ENCODE measurements at regions not wholly inside any gene's neighbourhood (a gene's known extent, or its start where the extent isn't known, plus 50 kb on each side); places are given as distances from the start of the nearest gene placed in this dataset.

DNA sequence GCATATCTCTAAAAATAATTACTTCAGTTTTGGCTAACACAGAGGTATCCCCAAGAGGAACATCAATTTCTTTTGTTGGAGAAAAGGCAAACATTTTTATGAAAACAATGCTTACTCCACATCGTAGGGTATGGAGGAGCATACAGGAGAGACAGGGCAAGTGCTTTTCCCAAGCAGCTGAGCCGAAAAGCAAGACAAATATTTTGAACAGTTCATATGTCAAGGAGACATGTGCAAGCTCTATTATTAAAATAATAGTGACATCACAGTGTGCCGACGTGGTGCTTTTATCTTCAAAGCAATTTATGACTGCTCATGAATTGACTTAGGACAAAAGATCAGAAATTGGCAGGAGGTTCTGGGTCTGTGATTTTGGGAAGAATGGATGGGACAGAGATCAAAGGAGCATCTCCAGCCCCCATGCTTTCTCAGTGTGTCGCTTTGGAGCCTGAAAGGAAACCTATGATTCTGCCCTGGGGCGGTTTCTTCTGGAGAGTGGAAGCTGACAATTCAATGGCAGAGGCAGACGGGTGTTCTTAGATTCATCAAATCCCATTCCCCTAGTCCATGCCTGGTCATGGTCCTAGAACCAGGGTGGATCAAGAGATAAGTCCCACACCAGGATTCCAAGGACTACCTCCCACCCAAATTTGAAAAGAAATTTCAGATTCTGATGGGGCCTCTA is 97.1 kb downstream of the JCAD start:
- no peak for DNase-seq (ENCODE audit: low read depth in 2 of 3, low spot score in 2 of 3)

DNA sequence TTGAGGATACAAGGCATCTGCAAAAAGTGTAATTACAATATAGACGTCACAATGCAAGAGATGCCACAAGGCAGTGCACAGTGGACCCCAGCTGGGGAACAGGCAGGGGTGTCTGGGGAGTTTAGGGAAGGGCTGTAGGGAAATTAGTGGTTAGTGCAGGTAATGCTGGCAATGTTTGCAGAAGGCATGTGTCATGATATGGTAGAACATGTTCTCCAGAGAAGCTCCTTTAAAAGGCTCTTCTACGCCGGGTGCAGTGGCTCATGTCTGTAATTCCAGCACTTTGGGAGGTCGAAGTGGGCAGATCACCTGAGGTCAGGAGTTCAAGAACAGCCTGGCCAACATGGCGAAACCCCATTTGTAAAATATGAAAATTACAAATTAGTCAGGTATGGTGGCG is 98.0 kb downstream of the JCAD start:
- no peak for DNase-seq (ENCODE audit: low read depth in 2 of 3, low spot score in 2 of 3)

DNA sequence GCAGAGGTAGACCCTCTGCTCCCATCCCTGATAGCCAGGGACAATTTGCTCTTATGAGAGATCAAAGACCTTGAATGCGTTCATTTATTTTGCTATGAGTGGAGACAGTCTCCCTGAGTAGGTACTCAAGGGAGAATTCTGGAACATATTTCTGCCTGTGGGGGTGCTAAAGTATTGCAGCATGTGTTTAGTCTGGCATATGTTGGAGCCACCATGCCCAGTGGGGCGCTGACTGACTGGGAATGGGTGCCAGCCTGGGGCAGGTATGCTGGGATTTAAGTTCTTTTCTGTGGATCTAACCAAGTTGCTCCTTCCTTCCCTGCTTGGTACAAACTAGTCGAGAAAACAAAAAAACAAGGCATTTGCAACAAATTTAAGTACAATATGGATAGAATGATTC is 99.1 kb downstream of the JCAD start:
- no peak for DNase-seq (ENCODE audit: low read depth in 2 of 3, low spot score in 2 of 3)

DNA sequence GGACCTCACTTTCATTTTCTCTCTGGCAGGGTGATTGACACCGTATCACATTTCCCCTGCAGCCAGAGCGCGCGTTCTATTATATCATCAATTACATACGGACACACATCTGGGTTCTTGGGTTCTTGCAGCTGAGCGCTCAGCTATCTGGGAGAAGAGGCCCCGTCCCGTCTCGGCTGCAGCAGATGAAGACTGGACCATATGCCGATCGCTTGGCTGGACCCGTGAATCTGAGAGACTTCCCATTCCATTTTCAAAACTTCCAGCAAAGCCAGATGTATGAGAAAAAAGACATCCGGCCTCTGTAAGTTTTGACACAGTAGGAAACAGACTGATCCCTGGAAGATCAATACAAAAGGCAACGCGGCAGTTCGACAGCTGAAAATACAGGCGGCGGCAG is 99.8 kb downstream of the JCAD start:
- DNase-seq (ENCODE audit: low read depth in 2 of 3, low spot score in 2 of 3), result no peak

DNA sequence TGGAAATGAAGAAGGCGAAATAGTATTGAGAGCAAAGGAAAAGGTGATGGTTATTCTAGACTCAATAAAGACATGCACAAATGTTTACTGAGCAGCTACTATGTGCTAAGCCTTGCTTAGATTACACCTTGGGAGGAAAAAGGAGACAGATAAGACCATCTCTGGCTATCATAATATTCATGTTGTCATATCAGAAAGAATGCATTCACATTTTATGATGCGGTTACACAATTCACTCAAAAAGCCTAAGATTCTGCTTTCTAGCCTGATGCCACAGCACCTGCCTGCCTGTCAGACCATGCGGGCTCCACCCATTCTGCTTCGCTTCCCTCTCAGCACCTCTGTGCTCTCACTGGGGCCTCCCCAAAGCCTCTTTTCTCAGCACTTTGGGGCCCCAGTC is 100.9 kb downstream of the JCAD start:
- no peak for DNase-seq (ENCODE audit: low read depth in 2 of 3, low spot score in 2 of 3)

DNA sequence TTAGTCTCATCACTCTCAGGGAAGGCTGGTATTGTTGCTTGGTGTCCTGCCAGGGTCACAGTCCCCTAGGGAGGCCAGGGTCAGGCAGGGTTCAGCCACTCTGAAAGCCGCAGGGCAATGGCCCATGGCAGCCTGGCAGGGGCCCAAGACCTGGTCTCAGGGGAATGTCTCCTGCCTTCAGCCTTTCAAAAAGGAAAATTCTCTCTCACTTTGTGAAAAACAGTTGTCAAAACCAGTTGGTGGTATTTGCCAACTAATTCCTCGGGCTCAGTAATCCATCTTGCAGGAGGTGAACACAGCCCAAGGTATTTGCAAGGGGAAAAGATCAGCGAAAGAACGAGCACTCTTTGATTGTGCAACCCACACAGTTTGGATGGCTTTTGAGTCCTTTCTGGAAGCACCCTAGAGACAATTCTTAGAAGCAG is 101.5 kb downstream of the JCAD start:
- no peak for DNase-seq (ENCODE audit: low read depth in 2 of 3, low spot score in 2 of 3)

DNA sequence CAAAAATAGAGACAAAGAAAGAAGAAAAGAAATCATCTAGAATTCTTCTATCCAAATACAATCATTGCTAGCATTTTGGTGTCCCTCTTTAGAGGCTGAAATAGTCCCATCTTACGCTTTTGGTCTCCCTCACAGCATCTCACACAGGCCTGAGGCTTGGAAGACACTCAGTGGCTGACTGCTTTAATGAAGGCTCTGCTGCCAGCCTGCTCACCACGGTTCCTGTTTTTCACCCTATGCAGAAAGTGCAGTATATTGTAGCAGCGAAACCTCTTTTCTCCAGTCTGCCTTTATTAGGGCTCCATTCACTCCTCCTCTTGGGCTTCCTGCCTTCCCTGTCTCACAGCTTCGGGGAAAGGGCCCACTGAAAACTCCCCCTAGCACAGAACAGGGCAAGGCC is 102.2 kb downstream of the JCAD start:
- DNase-seq (ENCODE audit: low read depth in 2 of 3, low spot score in 2 of 3), result peak in 1 of 3 donors; percentile 51

DNA sequence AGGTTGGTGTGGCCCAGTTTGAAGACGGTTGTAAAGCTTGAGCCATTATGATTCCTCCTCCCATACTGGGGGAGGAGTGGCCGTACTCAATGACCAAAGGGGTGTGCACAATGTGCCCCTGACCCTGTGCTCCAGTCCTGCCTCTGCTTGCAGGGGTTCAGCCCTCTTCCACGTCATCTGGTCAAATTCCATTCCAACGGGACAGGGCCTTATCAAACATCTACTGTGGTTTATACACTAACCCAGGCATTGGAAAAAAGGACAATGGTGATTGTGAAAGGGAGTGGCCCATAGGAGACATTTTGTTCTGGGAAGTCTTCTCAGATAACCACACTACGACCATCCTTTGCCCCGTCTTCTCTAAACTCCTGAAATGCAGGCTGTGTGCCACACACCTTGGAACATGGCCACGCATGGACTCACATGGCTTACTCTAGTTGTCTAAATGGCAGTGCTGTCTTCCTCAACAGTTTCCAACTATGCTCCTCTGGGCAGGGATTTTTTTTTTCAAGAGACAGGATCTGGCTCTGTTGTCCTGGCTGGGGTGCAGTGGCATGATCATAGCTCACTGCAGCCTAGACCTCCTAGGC is 103.0 kb downstream of the JCAD start:
- DNase-seq (ENCODE audit: low read depth in 2 of 3, low spot score in 2 of 3), result no peak

DNA sequence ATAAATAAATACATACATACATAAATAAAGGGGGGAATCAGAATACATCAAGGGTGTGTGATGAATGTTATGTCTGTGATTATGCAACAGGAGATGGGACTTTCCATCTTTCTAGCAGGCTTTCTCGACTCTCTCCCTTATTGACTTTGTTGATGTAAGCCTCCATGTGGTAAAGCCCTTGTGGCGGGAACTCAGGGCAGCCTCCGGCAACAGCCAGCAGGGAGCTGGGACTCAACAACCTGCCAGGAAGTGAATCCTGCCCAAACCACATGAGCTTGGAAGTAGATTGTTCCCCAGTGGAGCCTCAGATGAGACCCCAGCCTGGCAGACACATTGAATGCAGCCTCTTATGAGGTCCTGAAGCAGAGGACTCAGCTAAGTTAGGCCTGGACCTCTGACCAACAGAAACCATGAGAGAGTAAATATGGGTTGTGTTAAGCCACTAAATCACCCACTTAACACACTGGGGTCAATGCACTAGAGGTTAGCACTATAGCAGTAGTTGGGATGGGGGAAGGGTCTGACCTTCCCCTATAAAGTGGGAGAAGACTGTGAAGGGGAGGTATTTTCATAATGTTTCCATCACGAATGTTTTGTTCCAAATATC is 104.0 kb downstream of the JCAD start:
- DNase-seq (ENCODE audit: low read depth in 2 of 3, low spot score in 2 of 3), result no peak

DNA sequence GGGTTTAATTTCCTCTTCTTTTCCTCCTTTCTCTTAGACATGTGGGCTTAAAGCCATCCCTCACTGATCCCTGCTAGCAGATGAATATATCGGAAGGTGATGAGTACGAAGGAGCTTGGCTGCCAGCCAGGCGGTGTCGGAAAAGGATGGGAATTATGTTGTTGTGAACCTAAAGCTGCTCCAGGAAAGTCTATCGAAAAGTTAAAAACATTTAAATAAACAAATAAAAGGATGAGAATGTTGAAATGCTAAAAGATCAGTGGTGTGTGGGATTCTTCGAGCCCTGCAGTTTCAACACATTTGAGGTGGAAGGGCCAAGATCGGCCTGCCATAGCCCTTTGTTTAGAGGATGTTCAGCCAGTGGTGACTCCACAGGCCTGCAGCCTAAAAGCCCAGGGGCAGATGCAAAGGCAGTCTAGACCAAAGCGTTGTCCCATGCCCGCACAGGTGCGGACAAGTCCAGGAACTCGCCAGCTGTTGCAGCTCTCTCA is 107.9 kb downstream of the JCAD start:
- no peak for DNase-seq (ENCODE audit: low read depth in 2 of 3, low spot score in 2 of 3)

DNA sequence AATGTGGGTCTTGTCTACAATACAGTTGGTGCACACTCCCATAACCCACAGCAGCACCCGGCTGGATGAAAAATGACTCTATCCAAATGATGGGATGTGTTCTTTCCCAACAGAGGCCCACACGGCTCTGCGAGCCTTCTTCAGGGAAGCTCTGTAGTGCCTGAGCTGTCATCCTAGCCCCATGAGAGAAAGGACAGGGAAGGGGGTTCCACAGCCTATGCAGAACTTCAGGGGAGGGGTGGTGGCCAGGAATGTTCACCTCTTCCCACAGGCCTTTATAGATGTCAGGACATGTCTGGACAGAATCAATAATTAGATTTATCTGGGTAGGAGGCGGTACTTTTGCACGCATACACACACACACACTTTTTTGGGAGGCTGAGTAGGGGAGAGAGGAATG is 109.0 kb downstream of the JCAD start:
- no peak for DNase-seq (ENCODE audit: low read depth in 2 of 3, low spot score in 2 of 3)

DNA sequence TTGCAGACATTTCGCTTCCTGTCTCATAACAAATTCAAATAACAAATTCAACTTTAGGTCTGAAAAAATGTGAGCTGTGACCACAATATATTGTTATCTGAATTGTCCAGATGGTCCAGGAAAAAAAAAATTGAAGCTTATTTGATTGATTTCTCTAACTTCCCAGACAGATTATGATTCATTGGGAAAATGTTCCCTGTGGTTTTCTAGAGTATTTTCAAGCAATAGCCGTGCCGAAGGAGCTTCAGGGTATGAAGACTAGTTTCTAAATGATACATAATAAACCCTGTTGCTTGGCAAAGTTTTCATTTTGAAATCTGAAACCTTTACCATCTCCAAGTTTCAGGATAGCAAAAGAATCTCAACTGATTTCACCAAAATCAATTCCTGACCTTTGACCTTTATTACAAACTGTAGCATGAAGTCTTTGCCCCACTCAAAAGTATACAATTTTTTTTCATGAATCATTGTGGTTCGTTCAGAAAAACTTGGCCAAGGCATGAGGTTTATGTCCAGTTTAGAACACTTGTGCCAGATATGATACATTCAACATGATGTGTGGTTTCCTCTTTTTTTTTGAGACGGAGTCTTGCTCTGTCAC is 109.9 kb downstream of the JCAD start:
- DNase-seq (ENCODE audit: low read depth in 2 of 3, low spot score in 2 of 3), result peak in 2 of 3 donors; percentile 75 to 89

DNA sequence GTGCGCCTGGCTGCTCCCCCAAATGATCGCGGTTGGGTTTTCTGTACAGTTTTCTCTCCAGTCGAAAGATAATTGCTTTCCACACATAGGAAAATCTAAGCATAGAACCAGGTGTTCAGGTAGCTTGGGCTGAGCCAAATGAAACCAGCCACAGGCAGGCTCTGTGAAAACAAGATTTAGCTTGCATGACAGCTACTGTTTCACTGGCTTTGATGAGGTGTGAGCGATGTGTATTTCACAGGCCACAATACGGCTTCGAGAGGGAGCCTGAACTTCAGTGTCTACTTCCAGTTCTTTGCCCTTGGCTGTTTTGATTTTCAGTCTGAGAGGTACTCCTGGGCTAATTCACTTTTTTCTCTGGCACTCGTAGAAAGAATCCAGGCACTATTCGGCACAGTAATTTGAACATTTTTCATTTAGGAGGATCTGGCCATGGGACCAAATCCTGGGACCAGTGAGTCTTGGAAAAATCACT is 110.5 kb downstream of the JCAD start:
- DNase-seq (ENCODE audit: low read depth in 2 of 3, low spot score in 2 of 3), result peak in 2 of 3 donors; percentile 30 to 55

DNA sequence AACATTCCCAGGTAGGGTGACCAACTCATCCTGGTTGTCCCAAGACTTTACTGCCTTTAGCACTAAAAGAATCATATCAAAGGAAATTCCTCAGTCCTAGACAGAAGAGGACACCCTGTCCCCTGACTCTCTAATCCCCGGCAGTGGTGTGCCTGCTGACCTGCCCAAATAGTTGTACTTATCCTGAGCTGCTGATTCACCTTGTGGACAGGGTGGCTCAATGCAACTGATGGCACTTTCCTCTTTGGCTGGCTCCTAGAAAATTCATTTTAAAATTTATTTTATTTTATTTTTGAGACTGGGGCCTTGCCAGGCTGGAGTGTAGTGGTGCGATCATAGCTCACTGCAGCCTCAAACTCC is 111.7 kb downstream of the JCAD start:
- DNase-seq (ENCODE audit: low read depth in 2 of 3, low spot score in 2 of 3), result no peak

DNA sequence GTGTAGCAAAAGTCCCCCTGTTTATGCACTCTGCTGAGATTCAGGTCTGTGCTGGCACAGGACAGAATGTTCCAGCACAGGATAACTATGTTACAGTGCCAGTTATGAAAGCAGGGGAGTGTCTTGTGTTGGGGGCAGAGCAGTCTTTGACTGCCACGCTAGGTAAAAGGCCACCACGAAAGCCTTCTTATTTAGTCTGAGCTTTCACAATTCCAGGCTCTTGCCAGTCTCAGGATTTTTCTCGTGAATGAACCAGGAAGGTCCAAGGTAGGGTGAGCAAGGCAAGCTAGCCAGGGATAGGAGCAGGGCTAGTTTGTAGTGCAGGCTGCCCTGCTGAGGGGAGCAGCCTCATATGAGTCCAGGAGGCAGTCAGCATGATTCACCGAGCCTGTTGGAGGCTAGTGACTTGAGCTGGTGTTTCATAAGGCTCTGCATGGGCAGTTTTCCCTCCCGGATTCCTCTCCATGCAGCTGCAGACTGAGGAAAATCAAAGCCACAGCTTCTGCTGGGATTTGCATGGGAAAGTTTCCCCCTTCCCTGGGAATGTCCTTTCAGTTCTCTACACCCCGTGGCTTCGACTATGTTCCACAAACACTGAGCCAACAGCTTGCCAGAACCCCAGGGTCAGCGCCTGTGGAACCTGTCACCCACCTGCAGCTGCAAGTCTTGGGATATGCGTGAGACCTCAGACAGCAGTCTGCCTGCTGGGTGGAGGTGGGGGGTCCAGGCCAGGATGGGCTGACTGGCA is 112.3 kb downstream of the JCAD start:
- DNase-seq (ENCODE audit: low read depth in 2 of 3, low spot score in 2 of 3), result no peak

DNA sequence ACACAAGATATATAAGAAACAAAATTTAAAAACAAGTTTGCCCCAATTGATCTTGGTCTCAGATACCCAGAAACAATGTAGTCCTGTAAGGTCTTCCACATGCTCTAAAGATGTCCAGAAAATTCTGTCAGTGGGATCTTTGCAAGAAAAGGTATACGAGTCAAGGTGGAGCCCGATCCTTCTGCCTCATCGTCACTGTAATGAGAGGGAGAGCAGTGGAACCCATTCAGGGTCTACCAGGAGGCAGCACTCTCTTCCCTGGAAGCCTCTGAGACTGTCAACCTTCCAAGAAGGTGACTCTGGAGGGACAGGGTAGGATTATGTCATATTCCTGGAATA is 112.8 kb downstream of the JCAD start:
- DNase-seq (ENCODE audit: low read depth in 2 of 3, low spot score in 2 of 3), result no peak

DNA sequence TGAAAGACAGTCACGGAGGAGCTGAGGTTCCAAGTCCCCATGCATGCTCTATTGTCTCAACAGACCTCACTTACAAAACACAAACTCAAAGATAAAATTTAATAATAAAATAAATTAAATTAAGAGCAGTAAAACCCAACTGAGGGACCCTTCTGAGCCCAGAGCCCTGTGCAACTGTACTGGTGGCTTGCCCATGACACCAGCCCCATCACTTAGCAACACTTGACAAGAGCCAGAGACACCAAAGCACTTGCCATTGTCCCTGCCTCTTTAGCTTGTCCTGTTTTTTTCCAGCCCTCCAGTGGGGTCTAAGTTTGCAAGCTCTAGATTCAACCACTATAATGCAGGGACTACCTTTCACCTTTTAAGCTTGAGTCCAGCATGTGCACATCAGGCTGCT is 117.9 kb downstream of the JCAD start:
- no peak for DNase-seq (ENCODE audit: low read depth in 2 of 3, low spot score in 2 of 3)

DNA sequence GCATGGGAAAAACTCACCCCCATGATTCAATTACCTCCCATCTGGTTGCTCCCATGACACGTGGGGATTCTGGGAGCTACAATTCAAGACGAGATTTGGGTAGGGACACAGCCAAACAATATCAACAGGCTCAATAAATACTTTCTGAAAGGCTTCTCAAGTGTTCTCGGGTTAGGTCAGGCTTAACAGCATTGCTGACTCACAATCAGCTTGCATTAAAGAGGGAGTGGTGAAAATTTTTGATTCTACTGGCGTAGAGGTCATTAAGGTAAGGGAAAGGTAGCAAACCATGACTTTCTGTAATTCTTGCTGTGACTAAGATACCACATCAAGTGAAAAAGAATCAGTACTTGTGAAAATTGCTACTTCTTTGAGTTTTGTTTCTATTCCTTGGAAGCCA is 126.4 kb downstream of the JCAD start:
- DNase-seq (ENCODE audit: low read depth in 2 of 3, low spot score in 2 of 3), result no peak

DNA sequence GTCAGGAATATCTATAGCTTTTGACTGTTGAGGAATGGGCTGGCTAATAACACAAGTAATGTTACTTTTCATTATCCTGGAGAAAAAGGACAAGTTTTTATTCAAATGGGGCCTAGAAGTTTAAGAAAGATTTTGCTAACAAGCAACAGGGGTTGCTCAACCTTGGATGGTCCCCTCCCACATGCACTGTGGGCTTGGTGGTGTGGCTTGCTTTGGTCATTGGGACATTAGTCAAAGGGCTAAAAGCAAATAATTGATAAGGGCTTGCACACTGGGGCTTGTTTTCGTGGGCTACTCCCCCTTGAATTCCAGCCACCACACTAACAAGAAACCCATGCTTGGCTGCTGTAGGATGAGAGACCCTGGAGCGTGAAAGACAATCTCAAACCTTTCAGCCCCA is 127.6 kb downstream of the JCAD start:
- DNase-seq (ENCODE audit: low read depth in 2 of 3, low spot score in 2 of 3), result no peak

DNA sequence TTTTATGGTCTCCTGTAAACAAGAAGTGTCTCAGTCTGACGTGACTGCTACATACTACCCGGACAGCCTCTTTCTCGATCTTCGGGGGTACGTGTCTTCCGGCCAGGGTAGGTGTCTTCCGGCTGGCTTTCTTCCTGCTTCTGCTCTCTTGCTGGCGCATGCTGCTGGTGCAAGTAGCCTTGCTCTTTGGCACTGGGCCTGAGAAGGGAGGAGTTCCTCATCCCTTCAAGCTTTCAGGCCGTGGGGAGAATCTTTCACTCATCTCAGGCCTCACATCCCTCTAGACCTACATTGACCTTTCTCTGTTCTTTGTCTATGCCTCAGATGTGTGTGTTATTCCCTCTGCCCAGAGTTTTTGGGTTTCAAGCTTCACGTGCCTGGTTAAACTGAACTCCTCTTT is 130.4 kb downstream of the JCAD start:
- DNase-seq (ENCODE audit: low read depth in 2 of 3, low spot score in 2 of 3), result no peak

DNA sequence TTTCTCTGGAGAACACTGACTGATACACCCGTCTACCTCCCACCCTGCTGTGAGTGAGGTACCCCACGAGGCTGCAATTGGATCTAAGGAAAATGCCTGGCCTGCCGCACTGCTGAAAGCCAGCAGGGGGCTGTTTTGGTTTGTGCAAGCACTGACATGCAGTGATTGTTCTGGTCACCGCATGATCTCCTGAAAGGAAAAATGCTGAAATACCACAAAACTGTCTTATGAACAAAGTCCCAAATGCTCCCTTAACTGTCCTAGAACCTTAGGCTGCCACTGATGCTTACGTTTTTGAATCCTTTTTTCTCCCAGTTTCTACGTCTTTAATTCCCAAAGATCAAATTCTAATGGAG is 132.7 kb downstream of the JCAD start:
- no peak for DNase-seq (ENCODE audit: low read depth in 2 of 3, low spot score in 2 of 3)

Measured in hematopoietic multipotent progenitor cell (in vitro differentiated cells).